IPS-NIHi7 (cell line): ENCODE measurements at regions not wholly inside any gene's neighbourhood (a gene's known extent, or its start where the extent isn't known, plus 50 kb on each side); places are given as distances from the start of the nearest gene placed in this dataset.

ENCODE experiments used
- DNase-seq: peaks from one replicate; pipeline ENCODE4 v3.0.0; 2012; ENCODE audit warnings: mixed read lengths; ENCODE audit errors: extremely low spot score

GRCh38 chr10:9735731-9736130, 1281.9 kb upstream of the CELF2 start:
- no peak for DNase-seq

GRCh38 chr10:9743639-9744038, 1274.0 kb upstream of the CELF2 start:
- DNase-seq = no peak

- DNase-seq = no peak
Observed at GRCh38 chr10:9745158-9745557, 1272.5 kb upstream of the CELF2 start.

GRCh38 chr10:9757176-9757575, 1260.5 kb upstream of the CELF2 start:
- no peak for DNase-seq

GRCh38 chr10:9759596-9759995, 1258.1 kb upstream of the CELF2 start:
- DNase-seq = no peak

- DNase-seq = no peak
Observed at GRCh38 chr10:9762966-9763656, 1254.6 kb upstream of the CELF2 start.

GRCh38 chr10:9766762-9767161, 1250.9 kb upstream of the CELF2 start:
- DNase-seq = peak; percentile 24

- no peak for DNase-seq
Observed at GRCh38 chr10:9781666-9782065, 1236.0 kb upstream of the CELF2 start.

- no peak for DNase-seq
Observed at GRCh38 chr10:9786101-9786500, 1231.6 kb upstream of the CELF2 start.

- no peak for DNase-seq
Observed at GRCh38 chr10:9786576-9786975, 1231.1 kb upstream of the CELF2 start.

- no peak for DNase-seq
Observed at GRCh38 chr10:9789996-9790395, 1227.7 kb upstream of the CELF2 start.

GRCh38 chr10:9792181-9792580, 1225.5 kb upstream of the CELF2 start:
- DNase-seq = peak; percentile 12

- DNase-seq = no peak
Observed at GRCh38 chr10:9796564-9796963, 1221.1 kb upstream of the CELF2 start.

- DNase-seq = no peak
Observed at GRCh38 chr10:9800011-9800410, 1217.7 kb upstream of the CELF2 start.

- DNase-seq = no peak
Observed at GRCh38 chr10:9800571-9800970, 1217.1 kb upstream of the CELF2 start.

GRCh38 chr10:9807846-9808245, 1209.8 kb upstream of the CELF2 start:
- DNase-seq = no peak

GRCh38 chr10:9811601-9812000, 1206.1 kb upstream of the CELF2 start:
- no peak for DNase-seq

GRCh38 chr10:9814285-9814864, 1203.3 kb upstream of the CELF2 start:
- DNase-seq = no peak

GRCh38 chr10:9819756-9820494, 1197.7 kb upstream of the CELF2 start:
- no peak for DNase-seq

- no peak for DNase-seq
Observed at GRCh38 chr10:9823268-9823930, 1194.3 kb upstream of the CELF2 start.

- no peak for DNase-seq
Observed at GRCh38 chr10:9824631-9825071, 1193.0 kb upstream of the CELF2 start.

- peak; percentile 20 for DNase-seq
Observed at GRCh38 chr10:9825491-9826018, 1192.1 kb upstream of the CELF2 start.
